GM10266 (cell line): ENCODE measurements at regions not wholly inside any gene's neighbourhood (a gene's known extent, or its start where the extent isn't known, plus 50 kb on each side); places are given as distances from the start of the nearest gene placed in this dataset.
"Not testable (repeated sequence)": the region's sequence is repeated elsewhere in the genome, so short reads cannot be mapped to it uniquely, and the experiment has no call there.

Experiments
- DNase-seq: peaks from one replicate; pipeline ENCODE4 v3.0.0; 2012; ENCODE audit errors: extremely low spot score
- TF ChIP-seq, protein P1 (sequence below): IDR thresholded peaks from 2 replicates; pipeline ENCODE4 v1.5.1; 2012; ENCODE audit warnings: mild to moderate bottlenecking, low read depth; ENCODE audit not compliant: control insufficient read depth, insufficient read depth; ENCODE audit errors: missing control alignments

DNA sequence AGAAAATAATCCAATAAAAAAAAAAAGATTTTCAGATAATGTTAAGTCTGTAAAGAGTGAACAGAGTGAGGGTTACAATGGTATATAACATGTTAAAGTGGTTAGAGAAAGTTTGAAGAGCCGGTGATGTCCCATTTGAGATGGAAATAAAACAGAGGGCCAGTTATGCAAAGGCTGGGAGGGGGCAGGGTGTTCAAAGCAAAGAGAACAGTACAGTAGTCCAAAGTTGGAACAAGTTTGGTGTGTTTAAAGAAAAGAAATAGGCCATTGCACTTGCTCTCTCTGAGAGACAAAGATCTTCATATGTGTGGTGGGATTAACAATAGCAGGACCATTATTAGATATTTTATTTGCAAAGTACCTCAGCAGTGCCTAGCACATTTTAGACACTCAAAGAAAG is 179.5 kb upstream of the PKN2 start:
- TF ChIP-seq, protein P1, sequence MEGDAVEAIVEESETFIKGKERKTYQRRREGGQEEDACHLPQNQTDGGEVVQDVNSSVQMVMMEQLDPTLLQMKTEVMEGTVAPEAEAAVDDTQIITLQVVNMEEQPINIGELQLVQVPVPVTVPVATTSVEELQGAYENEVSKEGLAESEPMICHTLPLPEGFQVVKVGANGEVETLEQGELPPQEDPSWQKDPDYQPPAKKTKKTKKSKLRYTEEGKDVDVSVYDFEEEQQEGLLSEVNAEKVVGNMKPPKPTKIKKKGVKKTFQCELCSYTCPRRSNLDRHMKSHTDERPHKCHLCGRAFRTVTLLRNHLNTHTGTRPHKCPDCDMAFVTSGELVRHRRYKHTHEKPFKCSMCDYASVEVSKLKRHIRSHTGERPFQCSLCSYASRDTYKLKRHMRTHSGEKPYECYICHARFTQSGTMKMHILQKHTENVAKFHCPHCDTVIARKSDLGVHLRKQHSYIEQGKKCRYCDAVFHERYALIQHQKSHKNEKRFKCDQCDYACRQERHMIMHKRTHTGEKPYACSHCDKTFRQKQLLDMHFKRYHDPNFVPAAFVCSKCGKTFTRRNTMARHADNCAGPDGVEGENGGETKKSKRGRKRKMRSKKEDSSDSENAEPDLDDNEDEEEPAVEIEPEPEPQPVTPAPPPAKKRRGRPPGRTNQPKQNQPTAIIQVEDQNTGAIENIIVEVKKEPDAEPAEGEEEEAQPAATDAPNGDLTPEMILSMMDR: no peak
- no peak for DNase-seq

DNA sequence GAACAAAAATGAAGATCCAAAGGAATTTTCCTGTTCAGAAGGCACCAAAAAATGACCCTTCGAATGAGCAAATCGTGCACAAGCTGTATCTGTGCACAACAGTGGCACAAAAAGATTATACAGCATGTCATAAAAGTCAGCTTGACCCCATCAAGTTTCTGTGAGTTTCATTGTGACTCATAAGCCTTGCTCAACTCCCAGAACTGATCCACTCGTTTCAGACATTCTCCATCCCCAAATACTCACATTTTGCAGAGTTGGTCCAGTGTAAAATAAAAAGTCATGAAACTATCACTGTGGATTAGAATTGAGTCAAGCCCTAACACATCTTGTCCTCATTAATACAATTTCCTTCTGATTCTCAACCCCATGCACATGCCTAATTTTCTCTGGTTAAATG is 174.7 kb upstream of the PKN2 start:
- DNase-seq: no peak
- TF ChIP-seq, protein P1: no peak

DNA sequence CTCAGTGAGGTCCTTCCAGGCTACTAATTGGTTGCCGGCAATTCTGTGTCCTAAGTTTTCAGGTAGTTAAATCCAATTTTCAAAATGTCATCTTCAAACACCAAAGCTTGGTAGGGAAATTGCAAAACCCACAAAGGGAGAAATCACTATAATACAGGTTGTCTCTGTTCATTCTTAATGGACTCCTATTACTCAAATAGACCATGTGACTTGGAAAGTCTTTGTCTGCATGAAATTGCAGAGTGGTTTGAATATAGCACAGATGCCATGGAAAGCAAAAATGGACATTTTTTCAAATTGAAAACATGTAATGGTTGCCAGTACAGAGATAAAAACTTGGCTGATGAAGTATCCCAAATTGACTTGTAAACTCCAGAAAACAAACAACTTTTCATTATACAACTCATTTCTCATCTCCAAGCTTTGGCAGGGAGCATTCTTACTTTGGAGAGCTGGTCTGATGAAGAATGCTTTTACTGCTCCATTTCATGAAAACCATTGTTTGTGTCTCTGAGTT is 169.5 kb upstream of the PKN2 start:
- no peak for DNase-seq
- TF ChIP-seq, protein P1: no peak

GRCh38 chr1:88517499-88517898 is 166.6 kb upstream of the PKN2 start:
- not testable (repeated sequence) for DNase-seq

- DNase-seq: no peak
- TF ChIP-seq, protein P1: no peak
These were observed 164.9 kb upstream of the PKN2 start for GRCh38 chr1:88519156-88519555.

- TF ChIP-seq, protein P1: no peak
- DNase-seq: no peak
These were observed 160.1 kb upstream of the PKN2 start for GRCh38 chr1:88523854-88524528.

DNA sequence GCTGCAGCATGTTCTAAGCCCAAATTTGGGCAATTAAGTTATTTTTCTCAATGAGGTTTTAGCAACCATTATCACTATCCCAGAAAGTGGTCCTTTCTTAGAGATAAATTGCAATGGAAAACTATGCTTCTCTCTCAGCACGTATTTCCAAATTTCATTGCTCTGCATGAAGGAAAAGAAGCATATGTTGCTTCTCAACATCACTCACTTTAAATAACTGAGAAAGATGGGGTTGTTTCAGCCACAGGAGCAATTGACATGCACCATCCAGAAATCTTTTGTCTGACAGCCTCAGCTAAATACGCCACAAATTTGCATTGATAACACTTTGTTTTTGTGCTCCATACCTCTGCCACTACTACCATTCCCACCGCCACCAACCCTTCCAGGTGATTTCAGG is 157.6 kb upstream of the PKN2 start:
- DNase-seq: no peak
- TF ChIP-seq, protein P1: no peak

- DNase-seq: no peak
- TF ChIP-seq, protein P1: no peak
These were observed 155.3 kb upstream of the PKN2 start for GRCh38 chr1:88528792-88529191.
